Type B pancreatic cell (in vitro differentiated cells): ENCODE measurements at regions not wholly inside any gene's neighbourhood (a gene's known extent, or its start where the extent isn't known, plus 50 kb on each side); places are given as distances from the start of the nearest gene placed in this dataset.

Experiments
- DNase-seq: peaks from one replicate; pipeline ENCODE4 v3.0.0; 2021; ENCODE audit warnings: mixed read lengths; ENCODE audit not compliant: unreplicated experiment; ENCODE audit errors: extremely low spot score
- H3K27ac Mint-ChIP-seq: 2 replicates; pipeline ENCODE4 v1.8.0; 2021; ENCODE audit warnings: mild to moderate bottlenecking, mixed read lengths
- H3K27me3 Mint-ChIP-seq: 2 replicates; pipeline ENCODE4 v1.8.0; 2021; ENCODE audit warnings: mixed read lengths
- H3K36me3 Mint-ChIP-seq: 2 replicates; pipeline ENCODE4 v1.8.0; 2021; ENCODE audit warnings: mixed read lengths
- H3K4me1 Mint-ChIP-seq: one replicate; pipeline ENCODE4 v1.8.0; 2021; ENCODE audit warnings: mixed read lengths; ENCODE audit not compliant: unreplicated experiment
- H3K4me3 Mint-ChIP-seq: 2 replicates; pipeline ENCODE4 v1.8.0; 2021; ENCODE audit warnings: mild to moderate bottlenecking, mixed read lengths
- H3K9me3 Mint-ChIP-seq: 2 replicates; pipeline ENCODE4 v1.8.0; 2021; ENCODE audit warnings: mixed read lengths
- TF ChIP-seq, protein P1 (sequence below): fragments of 200-600 bp; sonication (generic); conservative IDR thresholded peaks from 2 replicates; pipeline ENCODE4 v1.5.0; 2021; ENCODE audit warnings: antibody characterized with exemption, mild to moderate bottlenecking

DNA sequence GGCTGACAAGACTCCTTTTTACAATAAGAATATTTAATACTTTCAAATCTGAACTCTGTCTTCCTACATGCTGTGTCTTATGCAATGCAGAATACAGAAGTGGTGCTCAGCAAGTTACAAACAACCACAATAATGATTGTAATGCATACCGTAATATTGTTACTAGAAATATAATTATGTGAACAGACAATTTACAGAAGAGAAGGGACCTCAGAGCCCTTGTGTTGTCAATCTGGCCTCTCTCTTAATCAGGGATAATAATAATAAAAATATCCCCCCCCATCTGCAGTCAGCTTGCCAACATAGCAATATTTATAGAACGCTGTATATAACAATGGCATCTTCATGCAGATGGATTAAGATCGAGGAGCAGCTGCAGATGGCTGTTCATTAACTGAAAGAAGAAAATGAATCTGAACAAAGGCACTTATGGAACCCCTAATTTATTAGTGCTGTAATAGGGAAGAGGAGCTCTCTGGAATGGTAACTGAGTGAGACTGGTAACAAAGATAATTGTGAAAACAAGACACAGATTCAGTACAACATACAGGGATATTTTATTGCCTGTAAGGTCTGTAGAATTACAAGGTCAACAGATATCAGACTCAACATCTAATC is 106.3 kb downstream of the TMEM26 start:
- Mint-ChIP-seq H3K4me1 (peaks cover 10% of the 10 kb centered on the region), H3K27me3 (peaks cover 18% of the 10 kb centered on the region), H3K27ac (no peak overlapping the region), H3K36me3 (no peaks in the 10 kb centered on the region), H3K9me3 (no peaks in the 10 kb centered on the region), H3K4me3 (no peak overlapping the region)
- DNase-seq, result no peak
- TF ChIP-seq, protein P1, sequence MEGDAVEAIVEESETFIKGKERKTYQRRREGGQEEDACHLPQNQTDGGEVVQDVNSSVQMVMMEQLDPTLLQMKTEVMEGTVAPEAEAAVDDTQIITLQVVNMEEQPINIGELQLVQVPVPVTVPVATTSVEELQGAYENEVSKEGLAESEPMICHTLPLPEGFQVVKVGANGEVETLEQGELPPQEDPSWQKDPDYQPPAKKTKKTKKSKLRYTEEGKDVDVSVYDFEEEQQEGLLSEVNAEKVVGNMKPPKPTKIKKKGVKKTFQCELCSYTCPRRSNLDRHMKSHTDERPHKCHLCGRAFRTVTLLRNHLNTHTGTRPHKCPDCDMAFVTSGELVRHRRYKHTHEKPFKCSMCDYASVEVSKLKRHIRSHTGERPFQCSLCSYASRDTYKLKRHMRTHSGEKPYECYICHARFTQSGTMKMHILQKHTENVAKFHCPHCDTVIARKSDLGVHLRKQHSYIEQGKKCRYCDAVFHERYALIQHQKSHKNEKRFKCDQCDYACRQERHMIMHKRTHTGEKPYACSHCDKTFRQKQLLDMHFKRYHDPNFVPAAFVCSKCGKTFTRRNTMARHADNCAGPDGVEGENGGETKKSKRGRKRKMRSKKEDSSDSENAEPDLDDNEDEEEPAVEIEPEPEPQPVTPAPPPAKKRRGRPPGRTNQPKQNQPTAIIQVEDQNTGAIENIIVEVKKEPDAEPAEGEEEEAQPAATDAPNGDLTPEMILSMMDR, result no peak

DNA sequence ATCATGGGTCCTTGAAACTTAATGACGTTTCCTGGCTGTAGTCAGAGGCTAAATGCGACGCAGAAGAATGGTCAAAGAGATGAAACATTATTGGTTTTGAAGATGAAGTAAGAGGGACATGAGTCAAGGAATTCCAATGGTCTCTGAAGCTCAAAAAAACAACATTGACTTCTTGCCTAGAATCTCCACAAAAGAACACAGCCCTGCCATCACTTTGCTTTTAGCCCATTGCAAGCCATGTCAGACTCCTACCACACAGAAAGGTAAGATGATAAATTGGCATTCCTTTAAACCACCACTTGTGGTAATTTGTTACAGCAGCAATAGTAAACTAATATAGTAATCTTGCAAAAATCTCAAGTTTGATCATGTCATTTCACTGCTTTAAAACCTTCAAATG is 109.4 kb downstream of the TMEM26 start:
- Mint-ChIP-seq H3K27me3 (peaks cover 13% of the 10 kb centered on the region), H3K4me3 (no peak overlapping the region), H3K36me3 (no peaks in the 10 kb centered on the region), H3K27ac (no peak overlapping the region), H3K9me3 (no peaks in the 10 kb centered on the region), H3K4me1 (peaks cover 10% of the 10 kb centered on the region)
- TF ChIP-seq, protein P1, result no peak
- no peak for DNase-seq

DNA sequence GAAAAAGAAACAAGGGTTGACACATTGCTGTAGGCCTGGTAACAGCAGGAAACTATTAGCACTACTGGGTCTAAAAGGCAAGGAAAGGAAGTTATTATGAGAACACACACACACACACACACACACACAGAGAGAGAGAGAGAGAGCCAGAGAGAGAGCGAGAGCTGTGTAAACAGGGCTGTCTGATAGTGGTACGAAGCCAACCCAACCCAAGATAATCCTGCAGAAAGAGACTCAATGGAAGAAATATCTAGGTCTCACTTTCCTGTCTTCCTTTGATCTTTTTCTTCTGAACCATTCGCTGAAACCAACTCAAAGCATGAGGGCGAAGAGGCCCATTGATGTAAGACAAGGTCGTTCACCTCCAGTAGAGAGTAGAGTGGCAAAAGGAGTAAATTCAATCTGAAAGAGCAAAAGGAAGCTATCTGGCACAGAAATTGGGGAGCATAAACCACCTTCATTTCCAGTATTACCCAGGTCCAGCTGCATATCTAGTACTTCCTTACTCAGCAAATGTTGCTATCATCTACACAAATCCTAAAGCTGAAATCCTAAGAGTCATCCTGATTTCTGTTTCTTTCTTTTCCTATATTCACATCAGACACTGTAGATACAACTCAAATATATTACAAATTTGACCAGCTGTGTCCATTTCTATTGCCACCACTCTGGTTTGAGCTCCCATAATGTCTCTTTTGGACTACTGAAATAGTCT is 110.2 kb downstream of the TMEM26 start:
- Mint-ChIP-seq H3K36me3 (no peaks in the 10 kb centered on the region), H3K9me3 (no peaks in the 10 kb centered on the region), H3K4me3 (no peak overlapping the region), H3K27me3 (peaks cover 13% of the 10 kb centered on the region), H3K4me1 (peaks cover 13% of the 10 kb centered on the region), H3K27ac (no peak overlapping the region)
- TF ChIP-seq, protein P1, result no peak
- no peak for DNase-seq

DNA sequence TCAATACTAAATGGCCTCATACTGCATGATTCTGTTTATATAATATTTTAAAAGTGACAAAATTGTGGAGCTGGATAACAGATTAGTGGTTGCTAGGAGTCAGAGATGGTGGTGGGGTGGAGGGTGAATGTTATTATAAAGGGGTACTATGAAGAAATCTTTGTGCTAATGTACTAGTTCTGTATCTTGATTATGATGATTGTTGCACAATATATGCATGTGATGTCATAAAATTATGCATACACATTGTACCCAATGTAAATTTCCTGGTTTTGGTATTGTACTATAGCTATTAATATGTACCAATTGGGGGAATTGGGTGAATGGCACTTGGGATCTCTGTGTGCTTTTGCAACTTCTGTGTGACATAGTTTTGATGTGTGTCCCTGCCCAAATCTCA is 112.2 kb downstream of the TMEM26 start:
- DNase-seq, result no peak
- Mint-ChIP-seq H3K9me3 (peaks cover 3% of the 10 kb centered on the region), H3K27ac (no peak overlapping the region), H3K4me3 (no peak overlapping the region), H3K27me3 (peaks cover 13% of the 10 kb centered on the region), H3K4me1 (peaks cover 13% of the 10 kb centered on the region), H3K36me3 (no peaks in the 10 kb centered on the region)
- TF ChIP-seq, protein P1, result no peak

DNA sequence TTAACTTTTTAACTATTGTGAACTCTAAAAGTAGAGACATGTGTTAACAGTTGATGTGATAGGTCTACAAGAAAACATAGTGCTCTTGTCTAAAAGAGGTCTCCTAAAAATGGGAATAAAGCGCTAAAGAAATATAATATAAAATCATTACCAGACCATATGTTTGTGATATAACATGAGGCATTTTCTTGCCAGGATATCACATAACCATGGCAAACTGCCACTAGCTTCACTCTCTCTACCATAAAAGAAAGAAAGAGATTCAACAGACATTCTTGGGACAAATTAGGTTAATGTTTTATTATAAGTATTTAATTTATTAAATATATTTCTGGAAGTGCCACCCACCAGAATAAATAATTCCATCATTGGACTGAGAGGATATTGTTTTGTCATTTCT is 115.0 kb downstream of the TMEM26 start:
- Mint-ChIP-seq H3K4me1 (peaks cover 12% of the 10 kb centered on the region), H3K27me3 (peaks cover 4% of the 10 kb centered on the region)

More for the DNA sequence above, 115.0 kb downstream of the TMEM26 start:
- H3K36me3 Mint-ChIP-seq, result no peaks in the 10 kb centered on the region
- H3K4me3 Mint-ChIP-seq, result no peak overlapping the region
- no peak overlapping the region for H3K27ac Mint-ChIP-seq
- DNase-seq, result no peak
- peaks cover 5% of the 10 kb centered on the region for H3K9me3 Mint-ChIP-seq
- TF ChIP-seq, protein P1, result no peak
